ENCODE measurements at regions not wholly inside any gene's neighbourhood (a gene's known extent, or its start where the extent isn't known, plus 50 kb on each side); places are given as distances from the start of the nearest gene placed in this dataset.

GRCh38 chr9:16033921-16034691 lies 481.3 kb downstream of the CCDC171 start:
- Mint-ChIP-seq H3K4me3 (no peak overlapping the region), H3K27ac (no peak overlapping the region), H3K4me1 (peaks cover 31% of the 10 kb centered on the region), H3K36me3 (ENCODE audit: low read depth) (peaks cover 8% of the 10 kb centered on the region), H3K27me3 (ENCODE audit: low read depth, poor library complexity) (peaks cover 4% of the 10 kb centered on the region), H3K9me3 (peaks cover 20% of the 10 kb centered on the region)
- no peak for TF ChIP-seq CTCF (IDR thresholded peaks at IDR 0.05)
- no peak for DNase-seq

DNA sequence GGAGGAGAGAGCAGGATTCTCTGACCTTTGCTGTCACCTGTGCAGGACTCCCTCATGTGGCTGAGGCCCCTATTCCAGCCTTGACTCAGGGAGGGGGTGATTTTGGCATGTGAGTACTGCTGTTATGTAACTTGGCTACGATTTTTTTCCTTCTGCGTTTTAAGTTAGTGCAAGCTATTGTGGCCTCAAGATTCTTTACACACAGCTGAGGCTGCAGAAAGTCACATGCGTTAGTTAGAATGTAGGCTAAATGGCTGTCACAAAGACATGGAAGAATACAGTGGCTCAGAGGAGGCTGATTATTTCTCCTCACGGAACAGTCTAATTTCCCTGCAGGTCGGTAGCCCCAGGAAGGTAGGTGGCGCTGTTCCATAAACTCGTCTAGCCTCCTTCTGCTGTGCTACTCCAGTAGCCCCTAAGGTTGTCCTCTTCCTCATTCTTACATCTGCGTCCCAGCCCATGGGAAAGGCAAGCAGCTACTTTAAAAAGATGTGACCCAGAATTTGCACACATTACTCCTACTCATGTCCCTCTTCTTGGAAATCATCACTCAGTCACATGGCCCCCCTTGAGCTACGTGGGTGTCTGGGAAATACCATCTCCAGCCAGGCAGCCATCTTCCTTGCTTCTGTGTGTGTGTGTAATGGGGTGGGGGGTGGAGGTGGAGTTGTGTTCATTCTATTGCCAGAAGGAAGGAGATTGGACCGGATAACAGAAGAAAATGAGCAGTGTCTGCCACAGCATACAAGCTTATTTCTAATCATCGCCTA lies 486.6 kb downstream of the CCDC171 start:
- H3K36me3 Mint-ChIP-seq (ENCODE audit: low read depth) = peaks cover 8% of the 10 kb centered on the region
- H3K4me3 Mint-ChIP-seq = peak overlapping the region; percentile 8
- H3K9me3 Mint-ChIP-seq = peaks cover 11% of the 10 kb centered on the region
- H3K4me1 Mint-ChIP-seq = peaks cover 70% of the 10 kb centered on the region
- H3K27me3 Mint-ChIP-seq (ENCODE audit: low read depth, poor library complexity) = no peaks in the 10 kb centered on the region
- H3K27ac Mint-ChIP-seq = peak overlapping the region; percentile 17
- no peak for DNase-seq
- TF ChIP-seq CTCF (IDR thresholded peaks at IDR 0.05) = no peak

DNA sequence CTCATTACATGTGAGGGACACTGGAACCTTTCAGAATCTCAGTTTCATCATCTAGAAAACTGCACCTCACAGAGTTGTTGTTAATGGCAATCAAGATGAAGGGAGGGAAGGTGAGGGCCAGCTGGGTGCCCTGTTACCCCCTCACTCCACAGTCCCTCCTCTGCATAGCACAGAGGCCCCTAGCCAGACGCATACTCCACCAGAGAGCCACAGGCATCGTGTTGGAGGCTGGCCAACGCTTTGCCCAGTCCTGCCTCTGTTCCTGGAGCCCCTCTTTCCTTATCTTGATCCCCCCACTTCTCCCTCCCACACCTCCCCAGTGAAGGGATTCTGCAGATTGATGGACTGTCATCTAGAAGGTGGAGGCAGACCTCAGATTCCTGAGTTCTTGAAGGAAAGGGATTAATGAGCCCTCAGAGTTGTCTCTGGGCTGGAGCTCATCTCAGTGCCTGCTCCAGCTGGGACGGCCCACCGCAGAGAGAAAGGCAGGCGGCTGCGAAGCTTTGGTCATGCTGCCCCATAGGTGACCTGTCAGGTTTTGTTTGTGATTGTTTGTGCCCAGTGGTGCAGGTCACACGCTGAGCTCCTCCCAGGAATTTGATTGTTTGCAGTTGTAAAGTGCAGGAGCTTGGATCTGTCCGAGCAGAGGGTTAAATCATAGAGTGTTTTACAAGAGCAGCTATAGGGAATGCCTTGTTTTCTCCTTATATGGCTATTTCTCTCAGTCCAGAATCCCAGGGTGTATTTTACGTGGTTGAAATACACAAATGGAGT lies 487.3 kb downstream of the CCDC171 start:
- Mint-ChIP-seq H3K27ac (no peak overlapping the region), H3K36me3 (ENCODE audit: low read depth) (peaks cover 8% of the 10 kb centered on the region), H3K27me3 (ENCODE audit: low read depth, poor library complexity) (no peaks in the 10 kb centered on the region), H3K9me3 (peaks cover 11% of the 10 kb centered on the region), H3K4me1 (peaks cover 76% of the 10 kb centered on the region), H3K4me3 (peak overlapping the region; percentile 58)
- DNase-seq = peak; percentile 51
- TF ChIP-seq CTCF (IDR thresholded peaks at IDR 0.05) = no peak

DNA sequence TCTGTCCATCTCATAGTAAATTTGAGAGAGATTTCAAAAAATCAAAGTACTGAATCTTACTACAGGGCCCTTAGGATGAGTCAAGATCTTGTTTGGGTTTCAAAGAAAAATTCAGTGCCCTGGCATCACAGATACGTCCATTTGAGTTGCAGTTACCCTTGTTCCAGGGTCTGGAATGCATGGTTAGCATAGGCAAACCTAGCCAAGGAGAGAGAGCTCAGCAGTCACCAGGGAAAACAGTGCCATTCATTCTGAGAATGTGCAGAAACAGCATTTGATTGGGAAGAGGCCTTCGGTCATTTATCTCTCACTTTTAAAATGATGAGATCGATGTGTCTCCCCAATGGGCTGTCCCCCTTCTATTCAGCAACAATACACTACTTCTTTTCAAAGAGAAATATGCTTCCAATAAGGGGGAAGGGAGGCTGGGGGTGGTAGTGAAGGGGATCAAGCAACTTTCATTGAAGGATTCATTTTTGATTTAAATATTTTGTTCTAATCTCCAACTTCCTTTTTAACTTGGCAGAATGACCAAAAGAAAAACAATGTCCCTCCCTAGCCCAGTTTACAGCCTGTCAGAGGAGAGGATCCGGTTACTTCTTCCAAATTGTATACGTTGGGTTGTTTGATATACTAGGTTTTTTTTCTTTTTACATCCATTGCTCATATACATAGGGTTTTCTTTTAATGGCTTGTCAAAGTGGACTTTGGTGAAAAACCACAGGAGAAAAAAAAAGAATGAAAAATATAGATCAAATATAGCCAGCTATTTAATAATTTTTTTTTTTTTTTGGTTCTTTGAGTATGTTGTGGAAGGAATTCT lies 491.1 kb downstream of the CCDC171 start:
- Mint-ChIP-seq H3K4me3 (peak overlapping the region; percentile 37), H3K9me3 (peaks cover 6% of the 10 kb centered on the region), H3K4me1 (peaks cover 76% of the 10 kb centered on the region), H3K36me3 (ENCODE audit: low read depth) (no peaks in the 10 kb centered on the region), H3K27ac (peak overlapping the region; percentile 60), H3K27me3 (ENCODE audit: low read depth, poor library complexity) (no peaks in the 10 kb centered on the region)
- TF ChIP-seq CTCF (IDR thresholded peaks at IDR 0.05) = no peak
- no peak for DNase-seq

- H3K27ac Mint-ChIP-seq = peak overlapping the region; percentile 89
Measured at GRCh38 chr9:16044579-16044881, 491.7 kb downstream of the CCDC171 start.

More at GRCh38 chr9:16044579-16044881, 491.7 kb downstream of the CCDC171 start:
- Mint-ChIP-seq H3K36me3 (ENCODE audit: low read depth) (no peaks in the 10 kb centered on the region), H3K4me3 (peak overlapping the region; percentile 8), H3K9me3 (peaks cover 6% of the 10 kb centered on the region), H3K27me3 (ENCODE audit: low read depth, poor library complexity) (no peaks in the 10 kb centered on the region), H3K4me1 (peaks cover 71% of the 10 kb centered on the region)
- DNase-seq = no peak
- TF ChIP-seq CTCF (IDR thresholded peaks at IDR 0.05) = no peak

Data from nephron progenitor cell (in vitro differentiated cells).